GM12872 (cell line): ENCODE measurements at regions not wholly inside any gene's neighbourhood (a gene's known extent, or its start where the extent isn't known, plus 50 kb on each side); places are given as distances from the start of the nearest gene placed in this dataset.

Experiments
- CTCF ChIP-seq: IDR thresholded peaks from 3 replicates; pipeline ENCODE4 v1.5.1; 2011; ENCODE audit warnings: low read depth, mild to moderate bottlenecking, low read length, moderate library complexity; ENCODE audit not compliant: insufficient read depth

GRCh38 chr6:120514544-120514943, 819.7 kb downstream of the TBC1D32 start:
- no peak for TF ChIP-seq CTCF

GRCh38 chr6:120511712-120512111, 822.6 kb downstream of the TBC1D32 start:
- no peak for TF ChIP-seq CTCF

- no peak for TF ChIP-seq CTCF
These were observed 835.6 kb downstream of the TBC1D32 start for GRCh38 chr6:120498711-120499110.

GRCh38 chr6:120496661-120497060, 837.6 kb downstream of the TBC1D32 start:
- TF ChIP-seq CTCF: no peak

GRCh38 chr6:120493505-120493904, 840.8 kb downstream of the TBC1D32 start:
- TF ChIP-seq CTCF: no peak

GRCh38 chr6:120489941-120490340, 844.3 kb downstream of the TBC1D32 start:
- TF ChIP-seq CTCF: no peak

GRCh38 chr6:120484146-120484545, 850.1 kb downstream of the TBC1D32 start:
- TF ChIP-seq CTCF: no peak

GRCh38 chr6:120478650-120479049, 855.6 kb downstream of the TBC1D32 start:
- no peak for TF ChIP-seq CTCF
